ENCODE measurements at regions not wholly inside any gene's neighbourhood (a gene's known extent, or its start where the extent isn't known, plus 50 kb on each side); places are given as distances from the start of the nearest gene placed in this dataset.

GRCh38 chr16:54459509-54460262 lies 173.1 kb upstream of the IRX3 start:
- TF ChIP-seq CTCF (conservative IDR thresholded peaks at IDR 0.05; ENCODE audit: low read depth in 2 of 2): no peak
- TF ChIP-seq POLR2AphosphoS5 (IDR thresholded peaks at IDR 0.05; ENCODE audit: low read depth): no peak
- no peak for TF ChIP-seq ETS1 (IDR thresholded peaks at IDR 0.05)
- TF ChIP-seq EZH2phosphoT487 (IDR thresholded peaks at IDR 0.05; ENCODE audit: unreplicated experiment): no peak
- no peak for TF ChIP-seq CREB1 (CRISPR knock-in tag; IDR thresholded peaks at IDR 0.05; ENCODE audit: low read depth)
- no peak for TF ChIP-seq EZH2 (IDR thresholded peaks at IDR 0.05; ENCODE audit: low read depth, unreplicated experiment)
- TF ChIP-seq REST (IDR thresholded peaks at IDR 0.05; ENCODE audit: unreplicated experiment): no peak
